ENCODE measurements at regions not wholly inside any gene's neighbourhood (a gene's known extent, or its start where the extent isn't known, plus 50 kb on each side); places are given as distances from the start of the nearest gene placed in this dataset.

GRCh38 chr4:19455196-19455595 is 796.5 kb upstream of the SLIT2 start:
- Histone ChIP-seq H3K4me3 (no peak overlapping the region), H3K27me3 (no peaks in the 10 kb centered on the region), H3K36me3 (no peaks in the 10 kb centered on the region), H3K4me1 (no peaks in the 10 kb centered on the region), H3K27ac (no peak overlapping the region), H3K9me3 (no peaks in the 10 kb centered on the region)
- TF ChIP-seq EP300 (IDR thresholded peaks at IDR 0.05) (no peak), CTCF (IDR thresholded peaks at IDR 0.05) (no peak), POLR2A (IDR thresholded peaks at IDR 0.05) (no peak), POLR2AphosphoS5 (IDR thresholded peaks at IDR 0.05) (no peak)
- DNase-seq (no peak), ATAC-seq (ENCODE audit: low FRiP score in 2 of 2) (no peak)
- 91% methylated on average over 14 of the region's 14 CpGs for WGBS, 2 donors

- no peaks in the 10 kb centered on the region for H3K4me1 ChIP-seq
- no peaks in the 10 kb centered on the region for H3K27me3 ChIP-seq
- 68 to 91% methylated on average over 1 of the region's 1 CpG for WGBS, 2 donors
- peaks cover 0 to 9% (median 4%) of the 10 kb centered on the region in 4 donors for H3K9me3 ChIP-seq
- no peak for ATAC-seq (ENCODE audit: low FRiP score in 2 of 2)
- no peak for TF ChIP-seq POLR2A (IDR thresholded peaks at IDR 0.05)
- no peak for TF ChIP-seq POLR2AphosphoS5 (IDR thresholded peaks at IDR 0.05)
- no peak for TF ChIP-seq EP300 (IDR thresholded peaks at IDR 0.05)
- TF ChIP-seq CTCF (IDR thresholded peaks at IDR 0.05): no peak
- H3K4me3 ChIP-seq: no peak overlapping the region
- DNase-seq: no peak
- no peaks in the 10 kb centered on the region for H3K36me3 ChIP-seq
- no peak overlapping the region for H3K27ac ChIP-seq
Observed at GRCh38 chr4:19438233-19438632, 813.5 kb upstream of the SLIT2 start.

DNA sequence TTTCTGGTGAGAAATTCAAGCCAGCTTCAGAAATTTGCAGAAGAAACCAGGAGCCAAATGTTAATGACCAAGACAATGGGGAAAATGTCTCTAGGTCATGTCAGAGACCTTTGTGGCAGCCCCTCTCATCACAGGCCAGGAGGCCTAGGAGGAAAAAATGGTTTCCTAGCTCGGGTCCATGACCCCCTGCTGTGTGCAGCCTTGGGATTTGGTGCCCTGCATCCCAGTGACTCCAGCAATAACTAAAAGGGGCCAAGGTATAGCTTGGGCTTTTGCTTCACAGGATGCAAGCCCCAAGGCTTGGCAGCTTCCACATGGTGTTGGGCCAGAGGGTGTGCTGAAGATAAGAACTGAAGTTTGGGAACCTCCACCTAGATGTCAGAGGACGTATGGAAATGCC is 814.7 kb upstream of the SLIT2 start:
- Histone ChIP-seq H3K9me3 (peaks cover 0 to 9% (median 4%) of the 10 kb centered on the region in 4 donors), H3K4me1 (no peaks in the 10 kb centered on the region), H3K27ac (no peak overlapping the region), H3K4me3 (no peak overlapping the region), H3K27me3 (no peaks in the 10 kb centered on the region), H3K36me3 (no peaks in the 10 kb centered on the region)
- DNase-seq (no peak), ATAC-seq (ENCODE audit: low FRiP score in 2 of 2) (no peak)
- TF ChIP-seq CTCF (IDR thresholded peaks at IDR 0.05) (no peak), POLR2AphosphoS5 (IDR thresholded peaks at IDR 0.05) (no peak), EP300 (IDR thresholded peaks at IDR 0.05) (no peak), POLR2A (IDR thresholded peaks at IDR 0.05) (no peak)
- 38 to 53% methylated on average over 1 to 2 of the region's 2 CpGs for WGBS, 2 donors

GRCh38 chr4:19429684-19430083 is 822.0 kb upstream of the SLIT2 start:
- TF ChIP-seq POLR2AphosphoS5 (IDR thresholded peaks at IDR 0.05) (no peak), POLR2A (IDR thresholded peaks at IDR 0.05) (no peak), EP300 (IDR thresholded peaks at IDR 0.05) (no peak), CTCF (IDR thresholded peaks at IDR 0.05) (no peak)
- 56 to 75% methylated on average over 4 of the region's 4 CpGs for WGBS, 2 donors
- Histone ChIP-seq H3K4me3 (no peak overlapping the region), H3K36me3 (no peaks in the 10 kb centered on the region), H3K27ac (no peak overlapping the region), H3K27me3 (no peaks in the 10 kb centered on the region), H3K9me3 (peaks cover 0 to 7% (median 3%) of the 10 kb centered on the region in 4 donors), H3K4me1 (no peaks in the 10 kb centered on the region)
- DNase-seq: no peak
- no peak for ATAC-seq (ENCODE audit: low FRiP score in 2 of 2)

- ATAC-seq (ENCODE audit: low FRiP score in 2 of 2) (no peak), DNase-seq (no peak)
- Histone ChIP-seq H3K36me3 (no peaks in the 10 kb centered on the region), H3K4me3 (no peak overlapping the region), H3K27ac (no peak overlapping the region), H3K4me1 (no peaks in the 10 kb centered on the region), H3K27me3 (no peaks in the 10 kb centered on the region), H3K9me3 (peaks cover 0 to 7% (median 0%) of the 10 kb centered on the region in 4 donors)
- TF ChIP-seq CTCF (IDR thresholded peaks at IDR 0.05): no peak
- TF ChIP-seq POLR2A (IDR thresholded peaks at IDR 0.05): no peak
- no peak for TF ChIP-seq POLR2AphosphoS5 (IDR thresholded peaks at IDR 0.05)
- TF ChIP-seq EP300 (IDR thresholded peaks at IDR 0.05): no peak
Observed at GRCh38 chr4:19425146-19425545, 826.6 kb upstream of the SLIT2 start.
